Keratinocyte (primary cell): ENCODE measurements at regions not wholly inside any gene's neighbourhood (a gene's known extent, or its start where the extent isn't known, plus 50 kb on each side); places are given as distances from the start of the nearest gene placed in this dataset.

Source experiments
- DNase-seq: peaks from one replicate; pipeline ENCODE4 v3.0.0-alpha.2; 2011; ENCODE audit warnings: low read depth, missing footprints, low spot score
- FAIRE-seq: peaks from 2 replicates; lab custom pipeline; 2011; peaks lifted over from hg19 to GRCh38; lab: Jason Lieb, UNC
- H2AFZ ChIP-seq: 2 replicates; pipeline ENCODE4 v1.6.0; 2012; ENCODE audit warnings: low read length, control low read depth, inconsistent platforms; ENCODE audit not compliant: control insufficient read depth
- H3K27ac ChIP-seq: 2 replicates; pipeline ENCODE4 v1.5.1; 2011; ENCODE audit warnings: low read length; ENCODE audit not compliant: control insufficient read depth, insufficient read depth
- H3K27me3 ChIP-seq: 3 replicates; pipeline ENCODE4 v1.6.0; 2011; ENCODE audit warnings: low read length; ENCODE audit not compliant: control insufficient read depth, insufficient read depth; ENCODE audit errors: extremely low read depth
- H3K36me3 ChIP-seq, 2 experiments: 2 replicates in 1 of 2; 3 replicates in 1 of 2; pipeline ENCODE4 v1.5.1; 2011; ENCODE audit warnings: low read length in 2 of 2, mild to moderate bottlenecking in 1 of 2; ENCODE audit not compliant: control insufficient read depth in 2 of 2, insufficient read depth in 2 of 2; ENCODE audit errors: extremely low read depth in 1 of 2
- H3K4me1 ChIP-seq: 3 replicates; pipeline ENCODE4 v1.5.1; 2011; ENCODE audit warnings: low read length; ENCODE audit not compliant: control insufficient read depth, insufficient read depth; ENCODE audit errors: extremely low read depth
- H3K4me2 ChIP-seq: 3 replicates; pipeline ENCODE4 v1.6.0; 2011; ENCODE audit warnings: low read depth, low read length; ENCODE audit not compliant: control insufficient read depth, insufficient read depth; ENCODE audit errors: extremely low read depth
- H3K4me3 ChIP-seq, 3 experiments: fragments of 200-600 bp in 1 of 3; sonication (generic) in 1 of 3; 2 replicates in 2 of 3; 3 replicates in 1 of 3; pipeline ENCODE4 v1.5.1; 2011 to 2016; ENCODE audit warnings: low read length in 3 of 3, mild to moderate bottlenecking in 3 of 3, control low read depth in 2 of 3, inconsistent platforms in 1 of 3, low read depth in 1 of 3, mixed read lengths in 1 of 3, mixed run types in 1 of 3, moderate library complexity in 1 of 3; ENCODE audit not compliant: control insufficient read depth in 2 of 3, insufficient read depth in 2 of 3; ENCODE audit errors: extremely low read depth in 1 of 3
- H3K79me2 ChIP-seq: 2 replicates; pipeline ENCODE4 v1.6.0; 2012; ENCODE audit warnings: low read length; ENCODE audit not compliant: control insufficient read depth, insufficient read depth
- H3K9ac ChIP-seq: 3 replicates; pipeline ENCODE4 v1.6.0; 2011; ENCODE audit warnings: low read length; ENCODE audit not compliant: control insufficient read depth, insufficient read depth; ENCODE audit errors: extremely low read depth
- H3K9me1 ChIP-seq: 3 replicates; pipeline ENCODE4 v1.6.0; 2011; ENCODE audit warnings: low read length; ENCODE audit not compliant: control insufficient read depth, insufficient read depth; ENCODE audit errors: extremely low read depth
- H3K9me3 ChIP-seq: 2 replicates; pipeline ENCODE4 v1.5.1; 2012; ENCODE audit warnings: low read depth, low read length; ENCODE audit not compliant: control insufficient read depth
- H4K20me1 ChIP-seq: 3 replicates; pipeline ENCODE4 v1.6.0; 2011; ENCODE audit warnings: low read length; ENCODE audit not compliant: control insufficient read depth, insufficient read depth; ENCODE audit errors: extremely low read depth
- CTCF ChIP-seq, 3 experiments: IDR thresholded peaks in 1 of 3; conservative IDR thresholded peaks in 1 of 3; optimal IDR thresholded peaks in 1 of 3; 2 replicates in 2 of 3; 3 replicates in 1 of 3; pipeline versions ENCODE3 to v1.5.1; 2011; ENCODE audit warnings: low read length in 3 of 3, mild to moderate bottlenecking in 3 of 3, moderate library complexity in 2 of 3, control low read depth in 1 of 3, inconsistent platforms in 1 of 3; ENCODE audit not compliant: insufficient read depth in 2 of 3; ENCODE audit errors: extremely low read depth in 1 of 3
- EZH2 ChIP-seq: IDR thresholded peaks from one replicate; pipeline ENCODE4 v1.6.1; 2012; ENCODE audit warnings: inconsistent platforms, mild to moderate bottlenecking, low read length, moderate library complexity
- dilution Hi-C: fragments of 300-500 bp; cut with MboI; formaldehyde crosslinking; loops from one replicate; pipeline ENCODE4 v1.7.0; 2020; ENCODE audit warnings: low sequenced_read_pairs; ENCODE audit not compliant: extremely low pct_ligation_motif_present

- no peak for DNase-seq
- no peak overlapping the region for H2AFZ ChIP-seq
- dilution Hi-C loops = no loop called here
- H3K79me2 ChIP-seq = no peaks in the 10 kb centered on the region
- TF ChIP-seq CTCF (optimal IDR thresholded peaks at IDR 0.05 in 1 of 3, IDR thresholded peaks at IDR 0.05 in 1 of 3, conservative IDR thresholded peaks at IDR 0.05 in 1 of 3; ENCODE audit: extremely low read depth in 1 of 3, insufficient read depth in 2 of 3, low read length in 3 of 3) = no peak
- no peak for TF ChIP-seq EZH2
- H3K9ac ChIP-seq = no peak overlapping the region
- no peaks in the 10 kb centered on the region for H3K4me1 ChIP-seq
- no peak for FAIRE-seq
- H3K27ac ChIP-seq = no peak overlapping the region
- H3K4me3 ChIP-seq = no peak overlapping the region
- no peaks in the 10 kb centered on the region for H3K9me1 ChIP-seq
- H3K36me3 ChIP-seq = no peaks in the 10 kb centered on the region
- H3K27me3 ChIP-seq = no peaks in the 10 kb centered on the region
- no peaks in the 10 kb centered on the region for H4K20me1 ChIP-seq
- H3K9me3 ChIP-seq = no peaks in the 10 kb centered on the region
- no peak overlapping the region for H3K4me2 ChIP-seq
Observed at GRCh38 chr4:36990128-36990872, 254.2 kb upstream of the NWD2 start.

GRCh38 chr4:36997727-36998126 lies 246.8 kb upstream of the NWD2 start:
- dilution Hi-C loops = no loop called here
- Histone ChIP-seq H3K9ac (no peak overlapping the region), H3K4me1 (no peaks in the 10 kb centered on the region), H3K27me3 (no peaks in the 10 kb centered on the region), H3K9me3 (no peaks in the 10 kb centered on the region), H3K36me3 (no peaks in the 10 kb centered on the region), H3K4me2 (no peak overlapping the region), H2AFZ (no peak overlapping the region), H3K4me3 (no peak overlapping the region), H4K20me1 (no peaks in the 10 kb centered on the region), H3K27ac (no peak overlapping the region), H3K9me1 (no peaks in the 10 kb centered on the region), H3K79me2 (no peaks in the 10 kb centered on the region)
- FAIRE-seq (no peak), DNase-seq (no peak)
- TF ChIP-seq CTCF (optimal IDR thresholded peaks at IDR 0.05 in 1 of 3, IDR thresholded peaks at IDR 0.05 in 1 of 3, conservative IDR thresholded peaks at IDR 0.05 in 1 of 3; ENCODE audit: extremely low read depth in 1 of 3, insufficient read depth in 2 of 3, low read length in 3 of 3) (no peak), EZH2 (no peak)
